ENCODE measurements at regions not wholly inside any gene's neighbourhood (a gene's known extent, or its start where the extent isn't known, plus 50 kb on each side); places are given as distances from the start of the nearest gene placed in this dataset.

DNA sequence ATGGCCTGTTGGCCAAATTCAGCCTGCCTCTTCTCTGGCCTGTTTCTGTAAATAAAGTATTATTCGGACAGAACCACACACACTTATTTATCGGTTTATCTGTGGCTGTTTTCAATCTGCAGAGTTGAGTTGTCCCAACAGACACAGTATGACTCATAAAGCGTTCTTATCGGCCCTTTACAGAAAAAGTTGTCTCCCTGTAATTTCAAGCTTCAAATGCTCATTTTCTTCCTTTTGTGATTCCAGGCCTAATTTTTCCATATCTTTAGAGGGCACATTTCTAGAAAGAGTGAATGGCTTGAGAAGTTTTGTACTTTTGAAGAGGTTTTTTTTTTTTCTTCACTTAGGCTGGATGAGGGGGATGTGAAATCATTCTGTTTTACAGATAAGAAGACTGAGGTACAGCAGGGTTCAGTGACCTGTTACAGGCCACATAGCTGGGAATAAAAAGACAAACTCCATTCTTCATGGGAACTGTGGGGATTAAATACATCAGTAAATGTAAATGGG lies 440.9 kb downstream of the TSHZ3 start:
- TF ChIP-seq POLR2A (IDR thresholded peaks at IDR 0.05) = no peak
- TF ChIP-seq, protein P1, sequence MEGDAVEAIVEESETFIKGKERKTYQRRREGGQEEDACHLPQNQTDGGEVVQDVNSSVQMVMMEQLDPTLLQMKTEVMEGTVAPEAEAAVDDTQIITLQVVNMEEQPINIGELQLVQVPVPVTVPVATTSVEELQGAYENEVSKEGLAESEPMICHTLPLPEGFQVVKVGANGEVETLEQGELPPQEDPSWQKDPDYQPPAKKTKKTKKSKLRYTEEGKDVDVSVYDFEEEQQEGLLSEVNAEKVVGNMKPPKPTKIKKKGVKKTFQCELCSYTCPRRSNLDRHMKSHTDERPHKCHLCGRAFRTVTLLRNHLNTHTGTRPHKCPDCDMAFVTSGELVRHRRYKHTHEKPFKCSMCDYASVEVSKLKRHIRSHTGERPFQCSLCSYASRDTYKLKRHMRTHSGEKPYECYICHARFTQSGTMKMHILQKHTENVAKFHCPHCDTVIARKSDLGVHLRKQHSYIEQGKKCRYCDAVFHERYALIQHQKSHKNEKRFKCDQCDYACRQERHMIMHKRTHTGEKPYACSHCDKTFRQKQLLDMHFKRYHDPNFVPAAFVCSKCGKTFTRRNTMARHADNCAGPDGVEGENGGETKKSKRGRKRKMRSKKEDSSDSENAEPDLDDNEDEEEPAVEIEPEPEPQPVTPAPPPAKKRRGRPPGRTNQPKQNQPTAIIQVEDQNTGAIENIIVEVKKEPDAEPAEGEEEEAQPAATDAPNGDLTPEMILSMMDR (IDR thresholded peaks at IDR 0.05) = no peak

All from prostate gland (tissue), 2 donors.